ENCODE measurements at regions not wholly inside any gene's neighbourhood (a gene's known extent, or its start where the extent isn't known, plus 50 kb on each side); places are given as distances from the start of the nearest gene placed in this dataset.

- TF ChIP-seq EZH2phosphoT487 (IDR thresholded peaks at IDR 0.05; ENCODE audit: low read depth, severe bottlenecking, unreplicated experiment) (no peak), CTCF (IDR thresholded peaks at IDR 0.05; ENCODE audit: poor library complexity) (no peak)
Observed at GRCh38 chr10:31603235-31604087, 284.4 kb downstream of the ZEB1 start.

All from hepatocyte (in vitro differentiated cells).